ENCODE measurements at regions not wholly inside any gene's neighbourhood (a gene's known extent, or its start where the extent isn't known, plus 50 kb on each side); places are given as distances from the start of the nearest gene placed in this dataset.

- TF ChIP-seq CHD7 (IDR thresholded peaks at IDR 0.05; ENCODE audit: insufficient replicate concordance, low read length) (no peak), POLR2A (IDR thresholded peaks at IDR 0.05; ENCODE audit: control extremely low read depth in 1 of 2, low read depth in 2 of 2, low read length in 2 of 2) (no peak), BCL11A (IDR thresholded peaks at IDR 0.05; ENCODE audit: low read depth in 2 of 2, low read length in 2 of 2) (no peak), SP2 (IDR thresholded peaks at IDR 0.05; ENCODE audit: low read length) (no peak), RFX5 (IDR thresholded peaks at IDR 0.05; ENCODE audit: borderline replicate concordance, low read depth, low read length) (no peak), SIX5 (IDR thresholded peaks at IDR 0.05; ENCODE audit: low read depth, low read length) (no peak), CBX8 (IDR thresholded peaks at IDR 0.05; ENCODE audit: borderline replicate concordance, low read depth, low read length) (no peak), SIRT6 (IDR thresholded peaks at IDR 0.05; ENCODE audit: low read length) (no peak), BRCA1 (IDR thresholded peaks at IDR 0.05; ENCODE audit: low read depth, low read length) (no peak), POLR2AphosphoS5 (IDR thresholded peaks at IDR 0.05; ENCODE audit: low read depth, low read length) (no peak), CBX5 (IDR thresholded peaks at IDR 0.05; ENCODE audit: low read depth, low read length) (no peak), SUZ12 (IDR thresholded peaks at IDR 0.05; ENCODE audit: low read length) (no peak), MAFK (IDR thresholded peaks at IDR 0.05; ENCODE audit: low read depth, low read length) (no peak), EZH2 (IDR thresholded peaks at IDR 0.05; ENCODE audit: low read depth, low read length, severe bottlenecking) (no peak)
Observed at GRCh38 chr9:14546693-14547092, 146.5 kb downstream of the ZDHHC21 start (continued).
